HG03060 (cell line): ENCODE measurements at regions not wholly inside any gene's neighbourhood (a gene's known extent, or its start where the extent isn't known, plus 50 kb on each side); places are given as distances from the start of the nearest gene placed in this dataset.

Source experiments
- ATAC-seq: cut with Tn5 transposase; IDR thresholded peaks from one replicate; pipeline ENCODE4 v1.9.1; 2021; ENCODE audit warnings: low read depth, moderate number of reproducible peaks; ENCODE audit not compliant: unreplicated experiment

GRCh38 chr9:1722404-1722803 is 292.7 kb upstream of the SMARCA2 start:
- no peak for ATAC-seq

- ATAC-seq = no peak
Measured at GRCh38 chr9:1723522-1724015, 291.6 kb upstream of the SMARCA2 start.

- no peak for ATAC-seq
Measured at GRCh38 chr9:1726993-1727759, 288.0 kb upstream of the SMARCA2 start.

GRCh38 chr9:1729631-1730030 is 285.5 kb upstream of the SMARCA2 start:
- no peak for ATAC-seq

- no peak for ATAC-seq
Measured at GRCh38 chr9:1732670-1733069, 282.5 kb upstream of the SMARCA2 start.

- no peak for ATAC-seq
Measured at GRCh38 chr9:1738511-1739100, 276.5 kb upstream of the SMARCA2 start.

- ATAC-seq = no peak
Measured at GRCh38 chr9:1743121-1743960, 271.8 kb upstream of the SMARCA2 start.

- ATAC-seq = no peak
Measured at GRCh38 chr9:1745980-1746379, 269.2 kb upstream of the SMARCA2 start.

GRCh38 chr9:1747417-1747967 is 267.7 kb upstream of the SMARCA2 start:
- ATAC-seq = no peak

- no peak for ATAC-seq
Measured at GRCh38 chr9:1748407-1748806, 266.7 kb upstream of the SMARCA2 start.

GRCh38 chr9:1757186-1757585 is 258.0 kb upstream of the SMARCA2 start:
- ATAC-seq = no peak

- ATAC-seq = no peak
Measured at GRCh38 chr9:1759009-1759408, 256.1 kb upstream of the SMARCA2 start.

GRCh38 chr9:1759771-1760300 is 255.3 kb upstream of the SMARCA2 start:
- no peak for ATAC-seq

GRCh38 chr9:1761807-1762206 is 253.3 kb upstream of the SMARCA2 start:
- no peak for ATAC-seq

- no peak for ATAC-seq
Measured at GRCh38 chr9:1766042-1766441, 249.1 kb upstream of the SMARCA2 start.

GRCh38 chr9:1768561-1768960 is 246.6 kb upstream of the SMARCA2 start:
- ATAC-seq = no peak

GRCh38 chr9:1771094-1771789 is 243.9 kb upstream of the SMARCA2 start:
- ATAC-seq = no peak

GRCh38 chr9:1775230-1775629 is 239.9 kb upstream of the SMARCA2 start:
- ATAC-seq = no peak

GRCh38 chr9:1776668-1777067 is 238.5 kb upstream of the SMARCA2 start:
- no peak for ATAC-seq

- no peak for ATAC-seq
Measured at GRCh38 chr9:1791191-1791590, 224.0 kb upstream of the SMARCA2 start.
